GM04503 (cell line): ENCODE measurements at regions not wholly inside any gene's neighbourhood (a gene's known extent, or its start where the extent isn't known, plus 50 kb on each side); places are given as distances from the start of the nearest gene placed in this dataset.

Experiments
- DNase-seq: peaks from one replicate; pipeline ENCODE4 v3.0.0-alpha.2; 2012; ENCODE audit warnings: low read depth

GRCh38 chr5:96067894-96068614 is 106.4 kb upstream of the ELL2 start:
- peak; percentile 80 for DNase-seq

- DNase-seq, result no peak
Observed at GRCh38 chr5:96067251-96067650, 105.6 kb upstream of the ELL2 start.

- DNase-seq, result no peak
Observed at GRCh38 chr5:96066386-96066719, 104.7 kb upstream of the ELL2 start.

- DNase-seq, result no peak
Observed at GRCh38 chr5:96065685-96066385, 104.2 kb upstream of the ELL2 start.

- DNase-seq, result no peak
Observed at GRCh38 chr5:96064877-96065276, 103.2 kb upstream of the ELL2 start.

- no peak for DNase-seq
Observed at GRCh38 chr5:96062836-96063235, 101.2 kb upstream of the ELL2 start.

GRCh38 chr5:96058084-96058483 is 96.4 kb upstream of the ELL2 start:
- DNase-seq, result no peak

GRCh38 chr5:96054311-96055030 is 92.8 kb upstream of the ELL2 start:
- no peak for DNase-seq

GRCh38 chr5:96053063-96053735 is 91.5 kb upstream of the ELL2 start:
- DNase-seq, result no peak

GRCh38 chr5:96052374-96052773 is 90.7 kb upstream of the ELL2 start:
- no peak for DNase-seq

- no peak for DNase-seq
Observed at GRCh38 chr5:96051401-96051830, 89.8 kb upstream of the ELL2 start.

- DNase-seq, result no peak
Observed at GRCh38 chr5:96050273-96050880, 88.7 kb upstream of the ELL2 start.

GRCh38 chr5:96049398-96050272 is 88.0 kb upstream of the ELL2 start:
- DNase-seq, result peak; percentile 71

GRCh38 chr5:96048763-96049162 is 87.1 kb upstream of the ELL2 start:
- no peak for DNase-seq

GRCh38 chr5:96045888-96046287 is 84.2 kb upstream of the ELL2 start:
- no peak for DNase-seq

- no peak for DNase-seq
Observed at GRCh38 chr5:96043446-96043845, 81.8 kb upstream of the ELL2 start.

- DNase-seq, result no peak
Observed at GRCh38 chr5:96037128-96037527, 75.5 kb upstream of the ELL2 start.

GRCh38 chr5:96036301-96036700 is 74.7 kb upstream of the ELL2 start:
- no peak for DNase-seq

GRCh38 chr5:96035796-96036195 is 74.1 kb upstream of the ELL2 start:
- DNase-seq, result no peak

- no peak for DNase-seq
Observed at GRCh38 chr5:96033116-96033515, 71.5 kb upstream of the ELL2 start.

- DNase-seq, result peak; percentile 63
Observed at GRCh38 chr5:96031811-96032261, 70.2 kb upstream of the ELL2 start.
